DOHH2 (cell line): ENCODE measurements at regions not wholly inside any gene's neighbourhood (a gene's known extent, or its start where the extent isn't known, plus 50 kb on each side); places are given as distances from the start of the nearest gene placed in this dataset.

Experiments used
- H3F3A ChIP-seq: fragments of 200-600 bp; sonication (generic), shearing (Covaris generic); 2 replicates; pipeline ENCODE4 v1.6.0; 2016; ENCODE audit warnings: antibody characterized with exemption, mild to moderate bottlenecking; ENCODE audit not compliant: control insufficient read depth, insufficient read depth
- H3K27ac ChIP-seq: fragments of 200-600 bp; sonication (generic); 2 replicates; pipeline ENCODE4 v1.5.1; 2014; ENCODE audit warnings: low read depth, mild to moderate bottlenecking, low read length, moderate library complexity
- H3K27me3 ChIP-seq: fragments of 200-600 bp; sonication (generic); 2 replicates; pipeline ENCODE4 v1.6.1; 2014; ENCODE audit warnings: mild to moderate bottlenecking, low read length, mixed read lengths; ENCODE audit not compliant: control insufficient read depth
- H3K36me3 ChIP-seq: fragments of 200-600 bp; sonication (generic); 2 replicates; pipeline ENCODE4 v1.6.1; 2014; ENCODE audit warnings: mild to moderate bottlenecking, low read length, moderate library complexity, mixed read lengths; ENCODE audit not compliant: control insufficient read depth
- H3K4me1 ChIP-seq: fragments of 200-600 bp; sonication (generic); 2 replicates; pipeline ENCODE4 v1.6.1; 2014; ENCODE audit warnings: mild to moderate bottlenecking, low read length, mixed read lengths; ENCODE audit not compliant: control insufficient read depth
- H3K4me2 ChIP-seq: fragments of 200-600 bp; sonication (generic); 2 replicates; pipeline ENCODE4 v1.6.0; 2014; ENCODE audit warnings: mild to moderate bottlenecking, low read length, moderate library complexity
- H3K4me3 ChIP-seq: fragments of 200-600 bp; sonication (generic); 2 replicates; pipeline ENCODE4 v1.5.1; 2014; ENCODE audit warnings: mild to moderate bottlenecking, low read length, mixed read lengths
- H3K79me2 ChIP-seq: fragments of 200-600 bp; sonication (generic); 2 replicates; pipeline ENCODE4 v1.6.1; 2014; ENCODE audit warnings: mild to moderate bottlenecking, low read length, mixed read lengths; ENCODE audit not compliant: control insufficient read depth
- H3K9me2 ChIP-seq: fragments of 200-600 bp; sonication (generic); replicated peaks from 2 replicates; pipeline ENCODE4 v1.6.1; 2014; ENCODE audit warnings: mild to moderate bottlenecking, low read length, mixed read lengths; ENCODE audit not compliant: control insufficient read depth
- H3K9me3 ChIP-seq: fragments of 200-600 bp; sonication (generic); 2 replicates; pipeline ENCODE4 v1.6.1; 2014; ENCODE audit warnings: antibody characterized with exemption, low read length, mixed read lengths; ENCODE audit not compliant: control insufficient read depth, insufficient read depth
- H4K20me1 ChIP-seq: fragments of 200-600 bp; sonication (generic); 2 replicates; pipeline ENCODE4 v1.6.0; 2014; ENCODE audit warnings: low read depth, mild to moderate bottlenecking, antibody characterized with exemption, low read length, moderate library complexity; ENCODE audit not compliant: control insufficient read depth, insufficient read depth
- EZH2phosphoT487 ChIP-seq: fragments of 200-600 bp; sonication (generic); IDR thresholded peaks from 2 replicates; pipeline ENCODE4 v1.6.1; 2017; ENCODE audit warnings: borderline replicate concordance, mild to moderate bottlenecking, antibody characterized with exemption, low read length, moderate library complexity, mixed read lengths
- TF ChIP-seq, protein P1 (sequence below): fragments of 200-600 bp; sonication (generic); IDR thresholded peaks from one replicate; pipeline ENCODE4 v1.5.1; 2014; ENCODE audit warnings: antibody characterized with exemption, mild to moderate bottlenecking, low read depth, low read length; ENCODE audit not compliant: poor library complexity, severe bottlenecking

DNA sequence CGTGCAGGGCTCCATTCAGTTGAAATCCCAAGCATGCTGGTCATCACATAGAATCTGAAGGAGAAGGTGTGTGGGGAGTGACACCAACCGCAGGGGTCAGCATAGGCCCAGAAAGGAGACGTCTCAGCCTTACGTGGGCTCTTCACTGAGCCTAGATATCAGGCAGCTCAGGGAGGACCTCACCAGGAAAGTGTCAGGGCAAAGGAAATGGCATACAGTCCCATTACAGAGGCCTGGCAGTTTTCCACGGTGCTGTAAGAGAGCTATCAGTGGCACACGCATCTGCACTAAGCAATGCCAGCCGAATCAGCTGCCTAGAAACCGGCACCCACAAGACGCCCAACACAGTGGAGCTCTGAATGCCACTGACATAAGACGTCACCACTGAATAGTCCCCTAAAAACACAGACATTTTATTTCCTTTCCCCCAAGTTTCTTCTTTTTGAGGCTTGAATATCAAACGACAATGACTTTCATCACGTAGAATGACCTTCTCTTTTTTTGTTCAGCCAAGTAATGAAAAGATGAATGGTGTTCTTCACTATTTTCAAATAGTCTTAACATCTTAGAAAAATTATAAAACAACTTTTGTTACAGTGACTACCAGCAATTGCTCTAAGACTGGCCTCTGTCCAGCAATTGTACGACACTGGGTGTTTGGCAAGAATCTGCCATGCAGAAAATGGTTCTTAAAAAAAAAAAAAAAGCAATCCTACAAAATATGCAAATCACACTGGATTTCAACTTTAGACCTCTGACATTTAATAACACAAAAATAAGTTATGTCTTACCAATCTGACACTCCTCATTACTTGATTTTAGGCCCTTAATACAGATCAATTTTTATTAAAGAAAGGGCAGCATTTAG is 88.9 kb upstream of the FOXQ1 start:
- Histone ChIP-seq H4K20me1 (no peaks in the 10 kb centered on the region), H3K27me3 (no peaks in the 10 kb centered on the region), H3K4me1 (no peaks in the 10 kb centered on the region), H3F3A (no peaks in the 10 kb centered on the region), H3K4me2 (no peak overlapping the region), H3K9me3 (no peaks in the 10 kb centered on the region), H3K36me3 (no peaks in the 10 kb centered on the region), H3K79me2 (no peaks in the 10 kb centered on the region), H3K27ac (no peak overlapping the region), H3K9me2 (no peaks in the 10 kb centered on the region), H3K4me3 (no peak overlapping the region)
- TF ChIP-seq, protein P1, sequence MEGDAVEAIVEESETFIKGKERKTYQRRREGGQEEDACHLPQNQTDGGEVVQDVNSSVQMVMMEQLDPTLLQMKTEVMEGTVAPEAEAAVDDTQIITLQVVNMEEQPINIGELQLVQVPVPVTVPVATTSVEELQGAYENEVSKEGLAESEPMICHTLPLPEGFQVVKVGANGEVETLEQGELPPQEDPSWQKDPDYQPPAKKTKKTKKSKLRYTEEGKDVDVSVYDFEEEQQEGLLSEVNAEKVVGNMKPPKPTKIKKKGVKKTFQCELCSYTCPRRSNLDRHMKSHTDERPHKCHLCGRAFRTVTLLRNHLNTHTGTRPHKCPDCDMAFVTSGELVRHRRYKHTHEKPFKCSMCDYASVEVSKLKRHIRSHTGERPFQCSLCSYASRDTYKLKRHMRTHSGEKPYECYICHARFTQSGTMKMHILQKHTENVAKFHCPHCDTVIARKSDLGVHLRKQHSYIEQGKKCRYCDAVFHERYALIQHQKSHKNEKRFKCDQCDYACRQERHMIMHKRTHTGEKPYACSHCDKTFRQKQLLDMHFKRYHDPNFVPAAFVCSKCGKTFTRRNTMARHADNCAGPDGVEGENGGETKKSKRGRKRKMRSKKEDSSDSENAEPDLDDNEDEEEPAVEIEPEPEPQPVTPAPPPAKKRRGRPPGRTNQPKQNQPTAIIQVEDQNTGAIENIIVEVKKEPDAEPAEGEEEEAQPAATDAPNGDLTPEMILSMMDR, result no peak
- TF ChIP-seq EZH2phosphoT487, result no peak

DNA sequence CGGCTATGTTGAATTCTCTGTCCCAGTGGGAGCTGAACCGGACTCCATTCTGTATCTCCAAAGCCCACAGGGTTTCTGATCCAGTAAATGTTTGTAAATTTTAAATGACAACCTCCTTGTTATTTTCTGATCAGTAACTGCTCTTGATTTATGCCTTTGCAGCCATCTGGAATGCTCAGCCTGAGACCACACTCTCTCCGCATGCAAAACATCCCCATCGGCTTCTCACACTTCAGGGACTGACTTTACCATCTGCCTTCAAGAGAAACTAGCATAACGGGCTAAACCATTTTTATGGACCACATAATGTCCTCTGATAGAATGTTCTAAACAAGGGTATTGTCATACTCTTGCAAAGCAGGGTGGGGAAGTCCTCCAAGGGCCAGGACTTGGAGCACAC is 94.5 kb upstream of the FOXQ1 start:
- Histone ChIP-seq H4K20me1 (no peaks in the 10 kb centered on the region), H3K4me2 (no peak overlapping the region), H3K4me3 (no peak overlapping the region), H3K9me3 (no peaks in the 10 kb centered on the region), H3K79me2 (no peaks in the 10 kb centered on the region), H3K36me3 (no peaks in the 10 kb centered on the region), H3K9me2 (no peaks in the 10 kb centered on the region), H3K27ac (no peak overlapping the region), H3K27me3 (no peaks in the 10 kb centered on the region), H3K4me1 (no peaks in the 10 kb centered on the region), H3F3A (no peaks in the 10 kb centered on the region)
- TF ChIP-seq, protein P1, result no peak
- no peak for TF ChIP-seq EZH2phosphoT487

DNA sequence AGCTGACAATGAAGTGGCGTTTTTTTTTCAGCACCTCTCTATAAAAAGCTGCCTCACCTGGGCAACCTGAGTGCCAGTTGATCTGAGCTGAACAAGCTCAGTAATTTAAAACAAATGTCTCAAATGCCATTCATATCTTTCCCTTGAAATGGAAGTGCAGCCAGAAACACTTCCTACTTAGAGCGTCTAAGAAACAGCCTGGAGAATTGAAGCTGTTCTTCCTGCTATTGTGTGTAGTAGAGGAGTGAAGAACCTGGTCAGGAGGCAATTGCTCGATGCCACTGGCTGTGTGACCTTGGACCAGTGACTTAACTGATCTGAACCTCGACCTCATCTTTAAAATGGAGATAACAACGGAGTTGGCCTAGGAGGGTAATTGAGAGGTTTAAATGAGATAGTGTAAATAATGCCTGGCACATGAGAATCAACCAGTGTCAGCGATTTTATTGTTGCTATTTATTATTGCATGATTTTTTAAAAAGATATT is 95.4 kb upstream of the FOXQ1 start:
- no peaks in the 10 kb centered on the region for H3K36me3 ChIP-seq
- no peaks in the 10 kb centered on the region for H3F3A ChIP-seq
- H3K27me3 ChIP-seq, result no peaks in the 10 kb centered on the region
- H3K9me2 ChIP-seq, result no peaks in the 10 kb centered on the region
- TF ChIP-seq, protein P1, result no peak
- TF ChIP-seq EZH2phosphoT487, result no peak
- H3K9me3 ChIP-seq, result no peaks in the 10 kb centered on the region
- no peak overlapping the region for H3K4me3 ChIP-seq
- H3K79me2 ChIP-seq, result no peaks in the 10 kb centered on the region
- no peaks in the 10 kb centered on the region for H3K4me1 ChIP-seq
- no peaks in the 10 kb centered on the region for H4K20me1 ChIP-seq
- H3K4me2 ChIP-seq, result no peak overlapping the region
- H3K27ac ChIP-seq, result no peak overlapping the region
